SK-MEL-5 (cell line): ENCODE measurements at regions not wholly inside any gene's neighbourhood (a gene's known extent, or its start where the extent isn't known, plus 50 kb on each side); places are given as distances from the start of the nearest gene placed in this dataset.
A peak's percentile ranks its signal among the peaks of the same experiment; 100 is the strongest.

Source experiments
- DNase-seq: peaks from one replicate; pipeline ENCODE4 v3.0.0-alpha.2; 2016; ENCODE audit warnings: low read depth, low spot score
- in situ Hi-C: cut with HindIII; loops from 2 replicates; pipeline ENCODE4 v1.10.0; 2016; ENCODE audit warnings: low sequenced_read_pairs, high pct_unique_total_duplicates, low pct_unique_long_range_greater_than_20kb

- in situ Hi-C loops = no loop called here
- DNase-seq = no peak
Measured at GRCh38 chr21:38129711-38130110, 127.1 kb upstream of the KCNJ15 start.

GRCh38 chr21:38133240-38133639, 123.6 kb upstream of the KCNJ15 start:
- in situ Hi-C loops = no loop called here
- DNase-seq = no peak

GRCh38 chr21:38134084-38134873, 122.5 kb upstream of the KCNJ15 start:
- in situ Hi-C loops = no loop called here
- no peak for DNase-seq

- DNase-seq = no peak
- in situ Hi-C loops = no loop called here
Measured at GRCh38 chr21:38136201-38136600, 120.6 kb upstream of the KCNJ15 start.

GRCh38 chr21:38139380-38140168, 117.2 kb upstream of the KCNJ15 start:
- peak; percentile 3 for DNase-seq
- in situ Hi-C loops = no loop called here

GRCh38 chr21:38140207-38140903, 116.4 kb upstream of the KCNJ15 start:
- in situ Hi-C loops = no loop called here
- peak; percentile 27 for DNase-seq

GRCh38 chr21:38142224-38142623, 114.6 kb upstream of the KCNJ15 start:
- no peak for DNase-seq
- in situ Hi-C loops = no loop called here

- in situ Hi-C loops = no loop called here
- DNase-seq = no peak
Measured at GRCh38 chr21:38144193-38144592, 112.6 kb upstream of the KCNJ15 start.

GRCh38 chr21:38145104-38145503, 111.7 kb upstream of the KCNJ15 start:
- DNase-seq = no peak
- in situ Hi-C loops = no loop called here

- in situ Hi-C loops = no loop called here
Measured at GRCh38 chr21:38147391-38147790, 109.4 kb upstream of the KCNJ15 start.

GRCh38 chr21:38148046-38148445, 108.7 kb upstream of the KCNJ15 start:
- no peak for DNase-seq
- in situ Hi-C loops = no loop called here

More at GRCh38 chr21:38147391-38147790, 109.4 kb upstream of the KCNJ15 start:
- no peak for DNase-seq

- no peak for DNase-seq
- in situ Hi-C loops = no loop called here
Measured at GRCh38 chr21:38151021-38151645, 105.7 kb upstream of the KCNJ15 start.

GRCh38 chr21:38156200-38156599, 100.6 kb upstream of the KCNJ15 start:
- in situ Hi-C loops = no loop called here

GRCh38 chr21:38159355-38159754, 97.4 kb upstream of the KCNJ15 start:
- DNase-seq = peak; percentile 76
- in situ Hi-C loops = no loop called here

More at GRCh38 chr21:38156200-38156599, 100.6 kb upstream of the KCNJ15 start:
- DNase-seq = no peak

GRCh38 chr21:38165466-38166172, 91.2 kb upstream of the KCNJ15 start:
- in situ Hi-C loops = no loop called here

GRCh38 chr21:38166173-38166535, 90.6 kb upstream of the KCNJ15 start:
- in situ Hi-C loops = no loop called here

More at GRCh38 chr21:38165466-38166172, 91.2 kb upstream of the KCNJ15 start:
- no peak for DNase-seq

GRCh38 chr21:38167345-38167744, 89.4 kb upstream of the KCNJ15 start:
- in situ Hi-C loops = no loop called here
- no peak for DNase-seq

More at GRCh38 chr21:38166173-38166535, 90.6 kb upstream of the KCNJ15 start:
- no peak for DNase-seq
